GM21390 (cell line): ENCODE measurements at regions not wholly inside any gene's neighbourhood (a gene's known extent, or its start where the extent isn't known, plus 50 kb on each side); places are given as distances from the start of the nearest gene placed in this dataset.
"Not testable (repeated sequence)": the region's sequence is repeated elsewhere in the genome, so short reads cannot be mapped to it uniquely, and the experiment has no call there.

Experiments used
- ATAC-seq: cut with Tn5 transposase; IDR thresholded peaks from one replicate; pipeline ENCODE4 v1.9.1; 2021; ENCODE audit not compliant: unreplicated experiment

- ATAC-seq: no peak
Observed at GRCh38 chr21:14827468-14827867, 237.3 kb downstream of the NRIP1 start.

GRCh38 chr21:14826630-14827029 lies 238.2 kb downstream of the NRIP1 start:
- peak; percentile 53 for ATAC-seq

- peak; percentile 49 for ATAC-seq
Observed at GRCh38 chr21:14825514-14825974, 239.3 kb downstream of the NRIP1 start.

GRCh38 chr21:14824126-14824525 lies 240.7 kb downstream of the NRIP1 start:
- ATAC-seq: no peak

- no peak for ATAC-seq
Observed at GRCh38 chr21:14817311-14817710, 247.5 kb downstream of the NRIP1 start.

- no peak for ATAC-seq
Observed at GRCh38 chr21:14814991-14815390, 249.8 kb downstream of the NRIP1 start.

GRCh38 chr21:14814282-14814681 lies 250.5 kb downstream of the NRIP1 start:
- ATAC-seq: no peak

GRCh38 chr21:14804170-14804569 lies 258.1 kb upstream of the SAMSN1 start:
- ATAC-seq: not testable (repeated sequence)

- ATAC-seq: no peak
Observed at GRCh38 chr21:14797543-14797942, 251.4 kb upstream of the SAMSN1 start.

GRCh38 chr21:14787312-14787711 lies 241.2 kb upstream of the SAMSN1 start:
- ATAC-seq: no peak

GRCh38 chr21:14785679-14786078 lies 239.6 kb upstream of the SAMSN1 start:
- no peak for ATAC-seq

GRCh38 chr21:14773777-14774345 lies 227.7 kb upstream of the SAMSN1 start:
- ATAC-seq: no peak

- no peak for ATAC-seq
Observed at GRCh38 chr21:14771593-14771992, 225.5 kb upstream of the SAMSN1 start.

- no peak for ATAC-seq
Observed at GRCh38 chr21:14768042-14768441, 221.9 kb upstream of the SAMSN1 start.

GRCh38 chr21:14767192-14767852 lies 221.2 kb upstream of the SAMSN1 start:
- ATAC-seq: no peak

GRCh38 chr21:14766241-14766640 lies 220.1 kb upstream of the SAMSN1 start:
- no peak for ATAC-seq

- peak; percentile 29 for ATAC-seq
Observed at GRCh38 chr21:14763695-14764064, 217.6 kb upstream of the SAMSN1 start.

- peak; percentile 96 for ATAC-seq
Observed at GRCh38 chr21:14762734-14763694, 216.9 kb upstream of the SAMSN1 start.

GRCh38 chr21:14762327-14762726 lies 216.2 kb upstream of the SAMSN1 start:
- ATAC-seq: no peak

- ATAC-seq: no peak
Observed at GRCh38 chr21:14759285-14759684, 213.2 kb upstream of the SAMSN1 start.

- ATAC-seq: no peak
Observed at GRCh38 chr21:14758849-14759248, 212.7 kb upstream of the SAMSN1 start.
